ENCODE measurements at regions not wholly inside any gene's neighbourhood (a gene's known extent, or its start where the extent isn't known, plus 50 kb on each side); places are given as distances from the start of the nearest gene placed in this dataset.

- no peak for DNase-seq (ENCODE audit: low spot score)
Measured at GRCh38 chr11:116600930-116601329, 171.9 kb downstream of the BUD13 start.

DNA sequence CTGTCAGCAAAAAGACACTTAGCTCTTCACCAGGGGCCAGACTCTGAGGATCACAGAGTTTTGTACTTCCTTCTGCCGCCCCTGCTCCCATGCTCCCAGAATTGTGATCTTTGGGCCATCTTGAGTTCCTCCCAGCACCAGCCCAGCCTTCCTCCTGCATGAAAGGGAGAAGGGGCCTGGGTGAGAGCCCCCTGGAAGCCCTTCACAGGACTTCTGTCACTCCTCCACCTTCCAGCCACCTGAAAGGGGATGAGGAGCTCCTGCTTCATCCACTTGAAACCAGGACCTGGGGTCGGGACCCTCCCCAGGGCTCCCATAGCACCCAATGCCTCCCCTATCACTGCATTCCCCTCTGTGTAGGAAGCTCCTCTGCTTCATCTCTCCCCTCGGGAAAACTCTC is 174.2 kb downstream of the BUD13 start:
- no peak for DNase-seq (ENCODE audit: low spot score)

DNA sequence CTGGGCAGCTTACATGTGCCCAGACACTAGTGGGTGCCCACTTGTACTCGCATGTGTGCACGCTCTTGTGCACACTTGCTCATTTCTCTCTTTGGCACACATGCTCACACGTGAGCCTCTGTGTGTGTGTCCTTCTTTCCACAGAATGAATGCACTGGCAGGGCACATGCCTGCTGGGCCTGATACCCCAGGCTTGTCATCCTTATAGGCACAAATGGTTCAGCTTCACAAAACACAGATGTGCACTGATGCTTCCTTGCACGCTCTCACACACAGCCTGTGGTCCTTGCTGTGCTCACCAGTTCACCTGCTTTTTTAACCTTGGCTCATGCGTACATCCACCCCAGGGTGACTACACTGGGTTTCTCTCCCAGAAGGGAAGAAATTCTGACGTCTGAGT is 174.8 kb downstream of the BUD13 start:
- DNase-seq (ENCODE audit: low spot score) = no peak

GRCh38 chr11:116596346-116597260 is 176.2 kb downstream of the BUD13 start:
- no peak for DNase-seq (ENCODE audit: low spot score)

DNA sequence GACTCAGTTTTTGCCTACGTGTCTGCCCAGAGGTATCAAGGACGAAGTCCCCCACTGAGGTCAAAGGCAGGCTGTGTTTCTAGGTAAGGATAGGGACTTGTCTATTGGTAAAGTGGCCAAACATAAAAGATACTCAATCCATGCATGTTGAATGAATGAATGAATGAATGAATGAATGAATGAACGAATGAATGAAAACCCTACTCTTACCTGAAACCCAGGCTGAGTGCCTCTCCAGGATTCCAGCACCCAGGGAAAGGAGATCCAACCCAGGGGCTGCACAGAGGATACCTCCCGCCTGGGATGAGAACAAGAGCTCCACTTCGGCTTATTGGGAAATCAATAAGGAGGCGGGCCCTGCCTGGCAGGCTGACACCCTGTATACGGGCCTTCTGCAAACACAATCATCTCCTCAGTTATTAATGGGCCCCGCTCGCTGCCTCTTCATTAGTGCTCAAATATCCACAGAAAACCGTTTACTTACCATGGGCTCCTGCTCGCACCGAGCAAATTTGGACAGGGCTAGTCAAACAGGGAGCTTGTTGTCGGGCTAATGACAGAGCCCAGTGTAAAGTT is 177.4 kb downstream of the BUD13 start:
- DNase-seq (ENCODE audit: low spot score) = no peak

DNA sequence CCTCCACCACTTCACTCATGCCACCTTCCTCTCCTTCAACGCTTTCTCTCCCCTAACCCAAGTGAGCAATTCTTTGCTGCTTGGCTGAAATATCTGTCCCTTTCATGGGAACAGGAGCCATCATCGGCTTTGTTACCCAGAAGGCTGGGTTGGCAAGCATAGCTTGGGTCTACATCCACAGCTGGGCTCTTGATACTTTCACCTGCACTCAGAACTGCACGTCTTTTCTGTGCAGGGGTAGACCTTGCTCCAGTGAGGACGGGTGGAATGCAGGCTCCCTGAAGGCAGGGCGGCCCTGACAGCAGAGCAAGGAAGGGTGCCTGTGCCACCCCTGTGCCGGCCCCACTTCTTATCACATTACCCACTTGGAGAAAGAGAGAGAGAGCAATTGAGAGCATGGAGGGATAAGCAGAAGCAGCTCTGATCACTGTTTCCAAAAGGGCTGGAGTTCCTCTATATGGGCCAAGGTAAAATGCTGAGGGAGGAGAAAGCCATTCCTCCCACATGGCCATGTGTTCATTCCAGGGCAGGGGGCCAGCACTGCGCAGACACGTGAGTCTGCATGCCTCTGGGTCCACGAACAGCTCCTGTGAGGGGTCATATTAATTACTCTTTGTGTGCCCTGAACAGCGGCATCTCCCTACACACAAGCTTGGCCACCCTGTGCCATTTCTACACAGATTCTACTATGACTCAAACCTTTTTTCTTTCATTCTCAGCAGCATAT is 181.8 kb downstream of the BUD13 start:
- DNase-seq (ENCODE audit: low spot score) = no peak

DNA sequence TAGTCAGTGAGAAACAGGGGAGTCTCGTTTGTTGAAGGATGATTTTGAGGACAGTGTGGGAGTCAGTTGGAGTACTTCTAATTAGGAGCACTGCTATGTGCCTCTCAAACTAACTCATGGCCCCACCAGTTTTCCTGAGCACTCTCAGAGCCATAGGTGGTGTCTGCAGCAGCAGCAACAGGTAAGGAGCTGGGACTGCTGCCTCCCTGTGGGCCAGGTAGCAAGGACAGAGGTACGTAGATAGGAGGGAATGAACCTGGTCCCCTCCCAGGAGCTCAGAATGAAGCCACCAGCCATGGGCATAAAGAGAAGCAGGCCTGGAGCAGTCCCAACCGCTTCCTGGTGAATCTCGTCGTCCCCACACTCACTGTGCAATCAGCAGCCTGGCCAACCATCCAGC is 183.4 kb downstream of the BUD13 start:
- no peak for DNase-seq (ENCODE audit: low spot score)

- DNase-seq (ENCODE audit: low spot score) = no peak
Measured at GRCh38 chr11:116586392-116586791, 186.4 kb downstream of the BUD13 start.

- no peak for DNase-seq (ENCODE audit: low spot score)
Measured at GRCh38 chr11:116582571-116582970, 190.2 kb downstream of the BUD13 start.

- no peak for DNase-seq (ENCODE audit: low spot score)
Measured at GRCh38 chr11:116581349-116581748, 191.4 kb downstream of the BUD13 start.

DNA sequence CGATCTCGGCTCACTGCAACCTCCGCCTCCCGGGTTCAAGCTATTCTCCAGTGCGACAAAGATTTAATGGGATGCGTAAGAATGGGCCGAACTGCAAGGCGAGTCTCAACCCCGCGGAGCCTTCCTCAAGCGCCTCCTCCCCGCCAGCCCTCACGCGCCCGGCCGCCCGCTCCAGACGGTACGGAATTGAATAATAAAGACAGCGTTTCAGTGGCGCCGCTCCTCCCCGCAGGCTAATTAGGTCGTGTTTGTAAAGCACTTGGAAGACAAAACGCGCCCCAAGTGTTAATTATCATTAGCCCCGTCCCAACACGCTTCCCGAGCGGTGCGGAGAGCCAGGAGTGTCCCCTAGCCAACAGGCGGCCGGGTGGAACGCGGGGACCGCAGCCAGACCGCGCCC is 192.0 kb downstream of the BUD13 start:
- DNase-seq (ENCODE audit: low spot score) = no peak

DNA sequence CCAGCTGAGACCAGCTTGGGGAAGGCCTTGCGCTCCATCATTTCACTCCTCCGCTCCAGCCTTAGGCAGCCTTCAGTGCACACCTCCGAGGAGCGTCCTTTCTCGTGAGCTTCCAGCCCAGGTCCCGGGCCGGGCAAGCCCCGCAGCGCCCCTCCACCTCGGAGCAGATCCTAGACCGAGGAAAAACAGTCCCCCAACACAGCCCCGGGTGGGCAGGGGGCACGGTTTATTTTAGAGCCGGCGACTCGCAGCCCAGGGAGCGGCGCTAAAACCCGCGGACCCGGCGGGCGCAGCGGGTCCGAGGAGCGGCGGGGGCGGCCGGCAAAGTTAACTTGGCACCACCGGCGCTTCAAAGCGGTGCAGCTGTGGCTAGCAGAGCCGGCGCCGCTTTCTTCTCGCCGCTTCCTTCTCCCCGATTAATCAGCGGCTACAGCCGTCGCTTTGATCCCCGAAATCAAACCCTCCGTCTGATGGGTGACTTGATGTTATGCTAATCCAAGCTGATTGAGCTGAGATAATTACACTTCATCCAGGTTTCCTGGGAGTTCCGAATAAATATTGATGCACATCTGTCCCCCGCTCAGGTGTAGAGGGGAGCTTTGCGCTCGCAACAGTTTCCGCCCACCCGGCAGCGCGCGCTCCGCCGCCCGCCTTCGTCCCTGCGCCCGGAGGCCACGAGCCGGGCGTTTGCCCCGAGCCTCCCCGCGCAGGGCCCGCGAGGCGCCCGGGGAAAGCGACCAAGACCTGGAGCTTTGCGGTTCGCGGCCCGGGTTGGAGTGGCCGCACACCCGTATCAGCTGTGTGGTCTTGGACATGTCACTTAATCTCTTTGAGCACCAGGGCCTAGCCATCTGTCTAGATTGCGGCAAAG is 192.7 kb downstream of the BUD13 start:
- no peak for DNase-seq (ENCODE audit: low spot score)

DNA sequence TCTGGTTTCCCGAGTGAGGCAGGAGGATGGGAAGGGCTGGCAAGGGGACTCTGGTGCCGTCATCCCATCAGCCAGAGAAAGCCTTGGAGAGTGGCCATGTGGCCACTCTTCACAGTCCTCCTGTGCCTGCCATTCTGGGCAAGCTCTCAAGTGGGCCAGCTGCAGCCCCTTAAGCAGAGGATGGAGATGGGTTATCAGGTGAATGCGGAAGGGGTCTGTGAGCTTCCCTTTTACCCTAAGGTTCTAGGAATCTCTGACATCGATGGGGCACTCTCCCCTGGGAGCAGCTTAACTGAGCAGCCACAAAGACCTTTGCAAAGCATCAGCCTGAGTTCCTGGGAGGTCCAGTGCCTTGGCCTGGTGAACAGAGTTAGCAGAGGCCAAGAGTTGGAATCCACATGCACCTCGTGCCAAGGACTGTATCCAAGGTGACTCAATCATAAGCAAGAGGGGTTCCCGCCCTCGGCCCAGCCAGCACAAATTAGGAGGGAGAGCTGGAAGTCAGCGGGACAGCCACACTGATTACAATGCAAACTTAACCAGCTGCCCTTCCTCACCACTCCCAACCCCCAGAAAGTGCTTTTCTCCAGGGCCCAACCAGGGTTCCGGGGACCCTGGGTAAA is 193.6 kb downstream of the BUD13 start:
- DNase-seq (ENCODE audit: low spot score) = no peak

DNA sequence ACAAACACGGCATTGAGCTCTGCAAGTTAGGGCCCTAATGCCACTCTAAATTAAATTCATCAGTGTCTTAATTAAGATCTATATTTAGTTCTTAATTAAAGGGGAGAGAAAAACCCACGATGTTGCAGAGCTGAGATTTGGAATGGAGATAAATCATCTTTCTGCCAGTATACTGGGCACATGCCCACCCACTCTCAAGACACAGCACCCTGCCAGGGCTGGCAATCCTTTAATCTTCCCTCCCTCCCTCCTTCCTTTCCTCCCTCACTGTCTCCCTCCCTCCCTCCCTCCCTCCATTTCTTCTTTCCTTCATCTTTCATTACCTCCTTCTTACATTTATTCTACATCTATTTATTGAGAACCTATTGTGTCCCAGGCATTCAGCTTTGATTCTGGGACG is 194.8 kb downstream of the BUD13 start:
- DNase-seq (ENCODE audit: low spot score) = no peak

- no peak for DNase-seq (ENCODE audit: low spot score)
Measured at GRCh38 chr11:116577273-116577672, 195.5 kb downstream of the BUD13 start.

DNA sequence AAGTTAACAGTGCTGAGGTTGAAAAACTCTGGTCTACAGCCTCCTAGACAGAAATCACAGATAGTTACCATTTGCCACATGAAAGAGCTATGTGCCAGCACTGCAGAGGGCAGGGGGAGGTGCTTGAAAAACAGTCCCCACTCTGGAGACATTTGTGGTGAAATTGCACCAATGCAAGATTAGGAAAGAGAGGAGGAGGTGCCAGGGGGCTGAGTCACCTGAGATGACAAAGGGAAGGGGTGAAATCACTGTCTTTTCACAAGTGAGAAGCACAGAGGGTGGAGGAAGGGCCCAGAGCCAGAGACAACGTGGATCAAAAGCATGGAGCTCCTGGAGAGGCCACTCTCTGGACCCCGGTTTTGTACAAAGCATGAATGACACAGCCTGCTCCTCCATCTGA is 196.3 kb downstream of the BUD13 start:
- DNase-seq (ENCODE audit: low spot score) = no peak

DNA sequence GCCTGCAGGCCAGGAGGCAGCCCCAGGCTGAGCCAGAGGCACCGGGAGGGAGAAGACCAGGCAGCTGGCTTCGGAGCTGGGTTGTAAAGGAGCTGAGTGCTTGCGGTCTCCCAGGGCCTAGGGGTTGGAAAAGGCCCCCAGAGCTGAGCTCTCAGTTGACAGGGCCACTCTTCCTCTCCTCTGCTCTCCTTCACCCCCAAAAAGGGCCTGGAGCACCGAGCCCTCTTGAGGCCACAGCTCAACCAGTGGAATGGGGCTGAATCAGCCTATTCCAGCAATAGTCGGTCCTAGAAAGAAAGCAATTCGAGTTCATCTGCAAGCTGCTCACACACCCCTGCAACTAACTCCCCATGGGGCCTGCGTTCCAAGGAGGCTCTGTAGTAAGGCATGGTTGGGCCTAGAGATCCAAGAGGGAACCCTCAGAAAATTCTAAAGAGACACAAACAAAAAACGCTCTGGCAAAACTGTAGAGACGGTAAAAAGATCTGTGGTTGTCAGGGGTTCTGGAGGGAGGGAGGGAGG is 205.0 kb downstream of the BUD13 start:
- DNase-seq (ENCODE audit: low spot score) = no peak

DNA sequence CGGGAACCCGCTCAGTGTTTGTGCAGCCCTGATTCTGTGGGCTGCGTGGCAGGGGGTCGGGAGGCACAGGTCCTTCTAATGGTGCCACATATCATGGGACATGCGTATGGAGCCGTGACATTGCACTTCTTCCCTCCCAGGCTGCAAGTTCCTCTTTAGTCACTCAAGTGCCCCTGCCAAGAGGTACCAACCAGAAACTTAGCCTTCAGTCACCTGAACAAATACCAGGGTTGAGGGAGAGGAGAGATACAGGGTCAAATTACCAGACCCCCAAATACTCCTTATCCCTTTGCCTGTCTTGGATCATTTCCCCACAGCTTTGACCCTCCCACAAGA is 209.1 kb downstream of the BUD13 start:
- no peak for DNase-seq (ENCODE audit: low spot score)

GRCh38 chr11:116563028-116563711 is 209.6 kb downstream of the BUD13 start:
- DNase-seq (ENCODE audit: low spot score) = no peak

- DNase-seq (ENCODE audit: low spot score) = no peak
Measured at GRCh38 chr11:116560589-116560988, 212.2 kb downstream of the BUD13 start.
